ENCODE measurements at regions not wholly inside any gene's neighbourhood (a gene's known extent, or its start where the extent isn't known, plus 50 kb on each side); places are given as distances from the start of the nearest gene placed in this dataset.
"Not testable (repeated sequence)": the region's sequence is repeated elsewhere in the genome, so short reads cannot be mapped to it uniquely, and the experiment has no call there.

DNA sequence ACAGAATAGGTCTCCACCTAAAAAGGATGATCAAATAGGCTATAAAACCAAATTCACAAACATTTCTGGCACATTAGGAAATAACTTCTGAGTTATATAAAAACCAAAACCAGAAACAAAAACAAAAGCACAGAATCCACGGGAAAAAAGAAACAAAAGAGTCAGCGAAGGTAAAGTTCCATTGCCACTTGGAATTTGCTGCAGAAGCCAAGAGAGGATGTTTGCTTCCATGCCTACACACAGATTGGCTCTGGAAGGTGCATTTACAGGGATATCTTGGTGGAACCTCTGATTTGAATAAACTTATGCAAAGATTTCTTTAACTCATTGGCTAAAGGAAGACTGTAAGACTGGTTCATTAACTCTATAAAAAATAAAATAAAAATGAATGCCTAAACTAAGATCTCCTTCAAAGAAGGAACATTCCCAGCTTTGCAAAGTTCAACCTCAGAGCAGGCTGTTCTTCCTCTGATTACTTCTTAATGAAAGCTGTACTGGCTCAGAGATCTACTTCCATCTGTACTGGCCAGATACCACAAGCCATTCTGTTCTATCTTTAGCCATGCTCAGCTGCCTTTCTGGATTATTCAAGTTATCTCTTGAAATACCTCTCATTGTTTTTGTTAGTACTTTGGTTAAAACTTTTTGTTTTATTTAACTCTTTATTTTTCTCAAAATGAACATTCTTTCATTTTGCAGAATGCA lies 537.5 kb upstream of the CCDC54 start:
- no peak for DNase-seq

DNA sequence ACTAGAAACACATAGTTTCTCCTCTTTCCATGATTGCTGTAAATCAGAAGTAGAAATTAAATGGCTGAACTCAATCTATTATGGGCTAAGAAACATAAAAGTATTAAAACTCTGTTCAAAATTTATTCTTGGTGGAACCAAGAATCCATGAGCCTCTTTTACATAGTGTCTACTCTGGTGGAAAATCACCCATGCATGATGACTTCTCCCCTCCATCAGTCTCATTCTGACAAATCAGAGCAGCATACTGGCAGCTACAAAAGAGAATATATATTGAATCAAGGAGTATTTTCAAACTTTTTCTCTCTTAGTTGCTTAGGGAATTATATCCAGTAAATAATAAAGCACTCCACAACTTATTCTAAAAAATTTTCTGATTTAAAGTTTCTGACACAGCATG lies 536.9 kb upstream of the CCDC54 start:
- no peak for DNase-seq

DNA sequence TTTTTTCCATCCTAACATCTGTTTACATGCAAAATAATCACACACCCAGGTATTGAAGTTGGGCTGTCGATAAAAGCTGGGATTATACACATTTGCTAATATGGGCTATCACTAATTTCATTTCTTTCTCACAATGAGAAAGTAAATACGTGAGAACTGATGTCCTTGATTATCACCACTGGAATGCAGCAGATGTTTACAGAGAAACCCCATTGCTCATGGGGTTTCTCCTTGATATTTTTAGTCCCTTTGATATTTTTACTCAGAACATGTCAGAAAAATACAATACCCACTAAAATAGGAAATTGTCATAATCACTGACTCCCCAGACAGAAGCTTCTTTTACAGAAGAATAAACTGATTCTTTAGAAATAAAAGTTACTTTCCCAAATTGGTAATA lies 535.1 kb upstream of the CCDC54 start:
- no peak for DNase-seq

DNA sequence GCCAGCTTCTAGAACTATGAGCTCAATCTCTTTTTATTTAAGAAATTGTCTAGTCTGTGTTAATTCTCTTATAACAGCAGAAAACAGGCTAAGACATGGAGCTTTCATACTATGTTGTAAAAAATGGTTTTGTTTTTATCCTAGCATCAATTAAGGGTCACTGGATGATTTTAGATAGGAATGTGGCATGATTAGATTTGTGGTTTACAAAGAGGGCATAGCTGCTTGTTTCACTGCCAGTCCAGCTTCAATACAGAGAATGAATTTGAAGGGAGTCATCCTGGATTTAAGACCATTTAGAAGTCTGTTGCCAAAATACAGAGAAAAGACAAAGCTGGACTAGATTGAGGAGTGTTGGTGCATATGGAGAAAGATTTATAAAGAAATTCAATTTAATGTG lies 532.6 kb upstream of the CCDC54 start:
- no peak for DNase-seq

DNA sequence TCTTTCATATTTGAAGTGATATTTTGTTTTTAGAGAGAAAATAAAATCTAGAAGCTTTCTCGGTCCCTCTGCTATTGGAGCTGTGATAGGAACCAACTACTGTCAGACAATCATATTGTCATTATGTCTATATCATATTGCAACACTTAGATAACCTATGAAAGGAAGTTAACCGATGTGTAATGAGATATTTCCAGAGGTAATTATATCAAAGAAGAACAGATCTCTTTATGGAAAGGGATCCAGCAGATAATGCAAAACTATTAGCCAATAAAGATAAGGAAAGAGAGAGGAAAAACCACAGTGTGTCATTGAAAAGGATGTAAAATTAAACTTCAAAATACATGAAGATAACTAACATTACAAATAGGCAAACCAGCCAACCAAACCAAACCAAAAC lies 529.1 kb upstream of the CCDC54 start:
- no peak for DNase-seq

DNA sequence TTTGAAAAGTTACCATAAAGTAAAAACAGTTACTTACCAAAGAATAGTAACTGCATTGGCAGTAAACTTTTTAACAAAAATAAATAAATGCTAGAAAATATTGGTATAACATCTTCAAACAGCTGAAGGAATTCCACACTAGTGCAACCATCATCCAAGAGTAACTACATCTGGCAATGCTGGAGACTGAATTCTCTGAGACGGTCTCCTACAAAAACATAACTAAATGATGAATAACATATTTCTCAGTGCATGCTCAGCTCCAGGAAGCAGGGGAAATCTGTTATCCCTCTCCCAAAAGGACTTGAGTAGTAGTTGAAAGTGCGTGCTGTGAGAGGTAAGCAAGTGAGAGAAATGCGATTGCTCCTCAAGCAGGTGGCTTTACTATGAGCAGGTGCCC lies 526.8 kb upstream of the CCDC54 start:
- DNase-seq: no peak

DNA sequence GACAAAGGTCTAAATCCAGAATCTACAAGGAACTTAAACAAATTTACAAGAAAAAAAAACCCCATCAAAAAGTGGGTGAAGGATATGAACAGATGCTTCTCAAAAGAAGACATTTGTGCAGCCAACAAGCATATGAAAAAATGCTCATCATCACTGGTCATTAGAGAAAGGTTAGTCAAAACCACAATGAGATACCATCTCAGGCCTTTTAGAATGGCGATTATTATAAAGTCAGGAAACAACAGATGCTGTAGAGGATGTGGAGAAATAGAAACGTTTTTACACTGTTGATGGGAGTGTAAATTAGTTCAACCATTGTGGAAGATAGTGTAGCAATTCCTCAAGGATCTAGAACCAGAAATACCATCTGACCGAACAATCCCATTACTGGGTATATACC lies 518.9 kb upstream of the CCDC54 start:
- not testable (repeated sequence) for DNase-seq

DNA sequence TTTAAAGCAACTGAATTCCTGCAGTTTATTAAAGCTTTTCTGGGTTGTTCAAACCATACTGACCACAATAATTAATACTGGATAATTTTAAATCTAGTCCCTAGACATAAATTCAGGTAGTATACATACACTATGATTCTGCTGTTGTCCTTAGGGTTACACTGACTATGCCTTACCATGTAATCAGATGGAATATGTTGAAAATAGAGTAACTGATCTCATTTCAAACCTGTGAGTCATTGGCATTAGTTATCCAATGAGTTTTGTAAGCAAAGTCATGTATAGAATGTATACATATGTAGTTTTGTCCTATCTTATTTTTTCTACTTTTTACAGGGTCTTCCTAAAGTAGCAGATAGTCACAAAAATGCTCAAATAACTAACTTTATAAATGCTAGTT lies 517.1 kb upstream of the CCDC54 start:
- DNase-seq: no peak

DNA sequence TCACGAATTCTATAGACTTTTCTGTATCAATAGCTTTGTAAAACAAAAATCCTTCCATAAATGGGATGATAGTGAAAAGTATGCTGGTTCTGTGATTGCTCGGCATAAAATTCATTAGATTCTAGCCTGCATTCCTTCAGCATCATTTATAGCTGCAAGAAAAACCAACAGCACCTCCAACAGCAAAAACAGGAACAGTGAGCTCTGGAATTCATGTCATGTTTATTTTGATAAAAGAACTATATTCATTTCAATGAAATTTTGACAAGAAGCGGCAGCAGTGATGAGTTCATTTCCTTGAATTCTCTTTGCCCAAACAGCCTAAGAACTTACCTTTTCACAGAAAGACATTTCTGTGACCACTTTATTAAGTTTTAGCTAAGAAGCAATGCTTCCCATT lies 515.2 kb upstream of the CCDC54 start:
- DNase-seq: no peak

DNA sequence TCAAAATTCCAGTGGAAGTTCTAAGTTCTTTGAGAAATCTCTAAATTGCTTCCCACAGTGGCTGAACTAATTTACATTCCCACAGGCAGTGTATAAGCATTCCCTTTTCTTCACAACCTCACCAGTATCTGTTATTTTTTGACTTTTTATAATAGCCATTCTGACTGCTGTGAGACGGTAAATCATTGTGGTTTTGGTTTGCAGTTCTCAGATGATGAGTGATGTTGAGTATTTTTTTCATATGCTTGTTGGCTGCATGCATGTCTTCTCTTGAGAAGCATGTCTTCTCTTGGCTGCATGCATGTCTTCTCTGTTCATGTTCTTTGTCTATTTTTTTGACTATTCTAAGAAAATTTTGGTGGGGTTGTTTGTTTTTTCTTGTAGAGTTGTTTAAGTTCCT lies 499.6 kb upstream of the CCDC54 start:
- DNase-seq: no peak

DNA sequence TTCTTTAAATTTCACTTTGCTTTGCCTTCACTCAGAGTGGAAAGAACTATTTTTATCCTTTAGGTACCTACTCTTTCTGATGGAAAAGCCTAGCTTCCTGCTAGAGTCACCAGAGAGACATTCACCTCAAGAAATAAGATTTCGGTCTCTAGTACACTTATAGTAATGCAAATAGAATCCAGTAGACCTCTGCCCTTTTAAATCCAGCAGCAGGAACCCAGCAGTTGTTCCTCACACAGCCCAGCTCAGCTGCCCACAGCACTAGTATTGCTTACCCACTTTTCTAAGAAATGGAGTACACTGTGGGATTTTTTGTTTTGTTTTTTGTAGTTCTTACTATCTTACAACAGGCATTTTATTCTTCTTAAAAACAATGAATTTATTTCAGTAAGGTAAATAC lies 497.0 kb upstream of the CCDC54 start:
- no peak for DNase-seq

DNA sequence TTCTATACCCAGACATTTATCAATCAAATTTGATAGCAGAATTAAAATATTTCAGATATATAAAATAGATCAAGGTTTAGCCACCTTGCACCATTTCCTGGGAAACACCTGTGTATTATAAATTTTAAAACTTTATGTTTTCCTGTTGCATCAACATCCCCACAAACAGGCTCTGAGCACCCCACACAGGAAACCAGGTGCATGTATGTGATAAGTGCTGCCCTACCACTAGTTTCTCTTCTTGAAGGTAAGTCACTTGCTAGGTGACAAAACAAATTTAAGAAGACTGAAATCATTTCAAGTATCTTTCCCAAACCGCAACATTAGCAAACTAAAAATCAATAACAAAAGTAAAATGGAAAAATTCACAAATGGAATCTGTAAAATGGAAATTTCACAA lies 496.1 kb upstream of the CCDC54 start:
- DNase-seq: no peak

DNA sequence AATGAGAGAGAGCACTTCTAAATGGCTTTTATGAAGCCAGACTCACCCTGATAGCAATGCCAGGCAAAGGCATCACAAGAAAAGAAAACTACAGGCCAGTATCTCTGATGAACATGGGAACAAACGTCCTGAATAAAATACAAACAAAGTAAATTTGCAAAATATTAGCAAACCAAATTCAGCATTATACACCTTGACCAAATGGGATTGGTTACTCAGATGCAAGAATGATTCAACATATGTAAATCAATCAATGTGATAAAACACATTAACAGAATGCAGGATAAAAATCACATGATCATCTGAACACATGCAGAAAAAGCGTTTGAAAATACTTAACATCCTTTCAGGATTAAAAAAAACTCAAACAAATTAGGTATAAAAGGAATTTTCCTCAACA lies 494.9 kb upstream of the CCDC54 start:
- DNase-seq: no peak

DNA sequence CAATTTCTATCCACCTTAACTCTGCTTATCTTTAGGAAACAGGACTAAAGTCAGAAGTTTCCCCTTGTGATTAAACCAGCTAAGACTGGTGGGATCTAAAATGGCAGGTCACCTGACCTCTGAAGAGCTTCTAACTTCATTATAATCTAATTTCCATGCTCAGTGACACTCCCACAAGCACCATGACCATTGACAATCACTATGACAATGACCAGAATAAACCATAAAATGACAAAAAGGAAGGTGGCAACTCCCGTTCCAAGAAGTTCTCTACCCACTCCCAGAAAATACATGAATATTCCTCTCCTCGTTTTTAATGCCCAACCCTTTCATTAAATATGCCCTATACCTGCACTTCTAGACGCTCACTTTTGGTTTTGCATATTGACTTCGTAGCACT lies 471.2 kb upstream of the CCDC54 start:
- no peak for DNase-seq

DNA sequence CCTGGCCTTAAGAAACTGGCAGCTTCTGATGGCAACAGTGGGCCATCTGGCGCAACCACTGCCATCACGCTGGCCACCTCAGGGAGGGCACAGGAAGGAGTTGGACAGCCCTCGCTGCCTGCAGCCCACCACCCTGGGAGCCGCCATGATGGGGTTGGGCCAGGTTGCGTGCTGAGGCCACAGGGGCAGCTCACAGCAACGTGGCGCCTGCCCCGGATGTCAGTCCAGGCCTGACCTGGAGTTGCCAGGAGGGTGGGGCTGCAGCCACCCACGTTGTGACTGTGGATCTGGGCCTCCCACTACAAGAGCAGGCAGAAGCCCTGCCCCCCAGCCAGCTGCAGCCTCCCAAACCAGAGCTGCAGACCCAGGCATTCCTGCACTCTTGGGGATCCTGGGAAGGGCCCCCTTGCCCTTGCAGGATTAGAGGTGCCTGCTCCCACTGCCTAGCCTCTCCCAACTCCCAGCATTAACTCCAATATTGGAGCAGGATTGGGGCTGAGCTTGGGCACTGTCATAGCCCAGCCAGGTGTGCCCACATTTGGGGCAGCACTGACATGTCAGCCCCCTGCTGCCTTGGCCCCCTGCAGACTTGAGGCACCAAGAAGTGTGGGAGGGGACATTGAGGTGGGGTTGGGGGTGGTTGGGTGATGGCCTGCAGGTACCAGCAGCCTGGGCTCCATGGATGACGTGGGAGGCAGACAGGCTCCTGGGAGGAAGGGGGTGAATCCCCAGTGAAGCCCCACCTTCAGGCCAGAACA lies 468.9 kb upstream of the CCDC54 start:
- DNase-seq: no peak

DNA sequence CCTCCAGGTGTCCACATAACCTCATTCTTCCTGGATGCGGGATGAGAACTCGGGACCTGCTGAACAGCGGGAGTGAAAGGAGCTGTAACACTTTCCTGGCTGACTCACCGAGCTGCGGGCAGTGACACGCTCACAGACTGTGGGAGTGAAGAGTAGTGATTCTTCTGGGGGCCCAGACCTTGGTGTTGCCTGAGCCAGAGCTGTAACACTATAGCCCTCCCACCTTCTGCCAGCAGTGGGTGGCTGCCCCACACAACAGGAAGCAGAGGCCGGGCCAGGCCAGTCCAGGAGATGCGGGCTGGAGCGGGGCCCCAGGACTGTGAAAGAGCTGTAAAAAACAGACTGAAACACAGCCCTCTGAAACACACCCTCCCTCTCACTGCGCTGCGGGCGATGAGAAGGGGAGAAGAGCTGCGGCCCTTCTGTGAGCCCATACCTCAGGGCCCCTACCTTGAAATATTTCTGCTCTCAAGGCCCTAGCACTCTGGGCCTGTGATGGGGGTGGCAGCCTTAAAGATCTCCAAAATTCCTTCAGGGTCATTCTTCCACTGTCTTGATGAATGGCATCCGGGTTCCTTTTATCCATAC lies 464.0 kb upstream of the CCDC54 start:
- DNase-seq: no peak

DNA sequence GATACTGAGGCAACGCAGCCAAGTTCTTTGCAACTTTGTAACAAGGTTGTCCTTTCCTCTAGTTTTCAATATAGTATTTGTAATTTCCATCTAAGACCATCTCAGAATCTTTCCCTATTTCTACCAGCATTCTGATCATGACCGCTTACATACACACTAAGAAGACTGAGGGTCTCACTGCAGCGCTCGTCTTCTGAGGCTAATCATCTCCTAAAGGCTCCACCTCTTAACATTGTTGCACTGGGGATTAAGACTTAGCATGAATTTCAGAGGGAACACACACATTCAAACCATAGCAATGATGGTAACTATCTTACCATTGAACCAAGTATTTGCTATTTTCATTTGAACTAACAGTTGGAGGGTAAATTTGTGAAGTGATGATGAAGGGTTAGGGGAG lies 463.3 kb upstream of the CCDC54 start:
- DNase-seq: no peak

DNA sequence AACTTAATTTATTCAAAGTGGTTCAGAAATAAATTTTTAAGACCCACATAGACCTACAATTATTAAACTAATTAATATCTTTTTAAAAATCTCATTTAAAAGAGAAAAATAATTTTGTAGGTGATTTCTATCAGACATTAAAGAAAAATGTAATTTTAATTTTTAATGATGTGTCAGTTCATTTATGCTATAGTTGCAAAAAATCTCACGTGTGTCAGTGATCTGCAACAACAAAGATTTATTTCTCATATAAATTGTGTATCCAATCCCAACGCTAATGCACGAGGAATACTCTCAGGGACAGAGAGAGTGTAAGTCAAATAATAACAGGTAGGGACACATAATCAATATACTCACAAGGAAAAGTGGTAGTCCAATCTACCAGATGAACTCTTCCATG lies 456.6 kb upstream of the CCDC54 start:
- no peak for DNase-seq

DNA sequence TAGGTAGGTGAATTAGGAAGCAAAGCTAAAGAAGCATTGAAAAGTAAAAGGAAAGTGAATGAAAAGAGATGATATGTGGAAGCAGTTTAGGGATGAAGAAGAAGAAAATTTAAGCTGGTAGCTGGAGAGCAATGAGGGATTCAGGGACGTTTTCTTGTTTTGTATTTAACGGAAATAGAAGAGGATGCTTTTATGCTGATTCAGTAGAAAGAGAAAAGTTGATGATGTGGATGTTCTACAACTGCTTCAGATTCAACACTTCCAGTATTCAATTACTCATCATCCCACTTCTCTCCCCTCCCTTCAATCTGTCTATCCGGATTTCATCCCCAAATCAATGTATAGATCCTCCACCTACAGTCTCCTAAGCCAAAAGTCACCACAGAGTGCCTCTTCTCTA lies 448.2 kb upstream of the CCDC54 start:
- no peak for DNase-seq

DNA sequence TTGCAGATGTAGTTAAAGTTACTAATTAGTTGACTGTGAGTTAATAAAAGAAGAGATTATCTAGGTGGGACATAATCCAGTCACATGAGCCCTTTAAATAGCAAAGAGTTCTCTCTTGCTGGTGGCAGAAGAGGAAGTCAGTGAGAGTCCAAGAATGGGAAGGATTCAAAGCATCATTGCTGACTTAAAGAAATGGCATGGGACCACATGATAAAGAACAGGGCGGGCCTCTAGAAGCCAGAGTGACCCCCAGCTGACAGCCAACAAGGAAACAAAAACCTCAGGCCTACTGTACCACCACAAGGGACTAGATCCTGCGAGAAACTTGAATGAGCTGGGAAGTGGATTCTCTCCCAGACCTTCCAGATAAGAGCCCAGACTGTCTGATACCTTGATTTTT lies 447.2 kb upstream of the CCDC54 start:
- no peak for DNase-seq

DNA sequence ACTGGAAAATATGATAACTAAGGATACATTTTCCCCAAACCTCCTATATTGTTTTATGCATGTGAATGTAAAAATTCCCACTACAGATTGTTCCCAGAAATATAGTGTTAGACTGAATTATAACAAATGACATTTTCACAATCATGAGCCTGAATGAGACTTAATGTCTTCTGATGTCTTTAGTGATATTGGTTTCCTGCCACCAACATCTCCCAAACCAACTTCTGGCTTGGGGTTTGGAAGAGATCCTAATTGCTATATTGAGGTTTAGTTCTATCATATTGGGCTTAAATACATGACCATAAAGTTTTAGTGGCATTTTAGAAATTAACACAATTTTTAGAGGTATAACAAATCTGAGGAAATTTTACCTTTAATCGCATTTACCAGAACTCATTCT lies 445.3 kb upstream of the CCDC54 start:
- no peak for DNase-seq

DNA sequence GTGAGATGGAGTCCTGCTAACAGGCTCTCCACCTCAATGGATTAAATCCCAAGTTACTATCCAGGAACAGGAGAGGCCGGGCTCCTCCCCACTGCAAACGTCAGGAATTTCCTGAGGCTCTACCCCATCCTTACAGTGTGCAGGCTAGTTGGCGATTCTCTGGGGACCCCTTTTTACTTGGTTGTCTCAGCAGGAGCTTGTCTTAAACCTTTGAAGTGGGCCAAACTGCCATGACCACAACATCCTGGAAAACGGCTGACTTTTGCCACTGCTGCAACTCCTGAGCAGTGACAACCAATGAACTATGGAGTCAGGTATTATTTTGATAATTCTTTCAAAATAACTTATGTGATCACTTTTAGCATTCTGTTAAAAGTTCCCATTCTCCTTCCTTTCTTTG lies 440.9 kb upstream of the CCDC54 start:
- no peak for DNase-seq

DNA sequence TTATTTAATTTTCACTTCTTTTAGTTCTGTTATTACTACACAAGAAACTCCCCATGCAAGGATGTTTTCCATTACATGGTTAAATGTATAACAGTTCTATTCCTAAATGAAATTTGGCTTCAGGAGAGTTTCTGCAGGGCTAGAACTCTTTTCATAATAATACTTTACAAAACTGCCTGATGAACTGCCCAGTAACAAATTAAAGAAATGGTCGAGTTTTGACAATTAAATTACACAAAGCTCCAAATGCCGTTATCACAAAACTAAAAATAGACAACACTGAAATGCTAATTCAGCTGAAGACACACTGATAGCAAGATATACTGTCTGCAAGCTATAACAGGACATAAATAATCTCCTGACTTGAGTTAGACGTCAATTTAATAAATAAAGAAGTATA lies 435.2 kb upstream of the CCDC54 start:
- DNase-seq: no peak

DNA sequence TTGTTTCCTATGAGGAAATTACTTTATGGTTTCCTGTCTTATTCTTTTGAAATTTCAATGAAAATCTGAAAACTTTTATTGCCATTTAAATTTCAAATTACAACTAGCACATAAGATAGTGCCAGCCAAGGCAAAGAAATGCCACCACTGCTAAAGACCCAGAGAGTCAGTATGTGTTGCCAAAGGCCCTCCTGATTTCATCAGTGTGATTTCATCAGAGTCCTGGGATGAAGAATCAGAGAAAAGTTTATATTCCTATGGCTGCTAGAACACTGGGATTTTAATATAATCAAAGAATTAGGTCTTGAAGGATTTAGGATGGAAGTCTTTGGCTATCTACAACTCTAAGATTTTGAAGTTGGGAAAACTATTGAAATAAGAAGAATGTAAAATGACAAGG lies 434.2 kb upstream of the CCDC54 start:
- no peak for DNase-seq

DNA sequence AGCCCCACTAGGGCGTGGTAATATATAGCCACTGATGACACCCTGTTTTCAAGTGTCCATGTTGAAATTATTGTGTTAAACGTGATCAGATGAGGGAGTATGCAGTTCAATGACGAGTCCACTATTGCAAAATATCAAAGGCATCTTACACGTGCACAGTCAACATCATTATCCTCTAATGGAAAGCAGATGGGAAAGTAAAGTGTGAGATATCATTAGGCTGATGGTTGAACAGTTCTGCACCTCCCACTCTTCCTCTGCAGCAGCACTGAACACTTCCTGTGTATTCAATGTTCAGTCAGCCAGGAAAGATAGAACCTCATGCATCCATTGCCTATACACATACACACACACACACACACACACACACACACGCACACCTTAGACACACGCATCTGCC lies 431.8 kb upstream of the CCDC54 start:
- DNase-seq: no peak
